ENCODE measurements at regions not wholly inside any gene's neighbourhood (a gene's known extent, or its start where the extent isn't known, plus 50 kb on each side); places are given as distances from the start of the nearest gene placed in this dataset.

DNA sequence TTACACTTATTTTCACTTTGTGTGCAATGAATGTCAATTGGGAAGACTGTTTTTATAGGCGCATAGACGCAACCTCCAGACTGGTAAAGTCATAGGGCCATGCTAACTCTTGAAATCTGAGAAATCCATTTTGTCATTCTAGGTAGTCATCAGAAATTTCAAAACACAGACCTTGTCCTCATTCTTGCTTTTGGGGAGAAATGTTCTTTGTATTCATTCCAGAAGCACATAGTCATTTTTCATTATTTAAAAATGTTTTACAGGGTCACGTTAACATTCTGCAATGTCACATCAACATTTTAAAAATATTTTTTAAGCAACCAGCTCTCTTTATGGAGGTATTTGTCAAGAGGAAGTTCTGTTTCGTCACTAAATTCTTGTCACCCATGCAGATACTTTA, 898.4 kb downstream of the PDCD6IP start:
- H3K9me3 ChIP-seq: peaks cover 0 to 9% (median 0%) of the 10 kb centered on the region in 3 donors
- H3K4me3 ChIP-seq: no peak overlapping the region
- DNase-seq: no peak
- no peaks in the 10 kb centered on the region for H3K36me3 ChIP-seq
- H3K4me1 ChIP-seq: no peaks in the 10 kb centered on the region
- TF ChIP-seq POLR2A (IDR thresholded peaks at IDR 0.05): no peak
- TF ChIP-seq, protein P1, sequence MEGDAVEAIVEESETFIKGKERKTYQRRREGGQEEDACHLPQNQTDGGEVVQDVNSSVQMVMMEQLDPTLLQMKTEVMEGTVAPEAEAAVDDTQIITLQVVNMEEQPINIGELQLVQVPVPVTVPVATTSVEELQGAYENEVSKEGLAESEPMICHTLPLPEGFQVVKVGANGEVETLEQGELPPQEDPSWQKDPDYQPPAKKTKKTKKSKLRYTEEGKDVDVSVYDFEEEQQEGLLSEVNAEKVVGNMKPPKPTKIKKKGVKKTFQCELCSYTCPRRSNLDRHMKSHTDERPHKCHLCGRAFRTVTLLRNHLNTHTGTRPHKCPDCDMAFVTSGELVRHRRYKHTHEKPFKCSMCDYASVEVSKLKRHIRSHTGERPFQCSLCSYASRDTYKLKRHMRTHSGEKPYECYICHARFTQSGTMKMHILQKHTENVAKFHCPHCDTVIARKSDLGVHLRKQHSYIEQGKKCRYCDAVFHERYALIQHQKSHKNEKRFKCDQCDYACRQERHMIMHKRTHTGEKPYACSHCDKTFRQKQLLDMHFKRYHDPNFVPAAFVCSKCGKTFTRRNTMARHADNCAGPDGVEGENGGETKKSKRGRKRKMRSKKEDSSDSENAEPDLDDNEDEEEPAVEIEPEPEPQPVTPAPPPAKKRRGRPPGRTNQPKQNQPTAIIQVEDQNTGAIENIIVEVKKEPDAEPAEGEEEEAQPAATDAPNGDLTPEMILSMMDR (IDR thresholded peaks at IDR 0.05): no peak
- H3K27ac ChIP-seq: no peak overlapping the region
- no peaks in the 10 kb centered on the region for H3K27me3 ChIP-seq
- intact Hi-C loops (cut with DNase I): no loop called here
- 65 to 78% methylated on average over 4 of the region's 4 CpGs for WGBS, 2 donors

DNA sequence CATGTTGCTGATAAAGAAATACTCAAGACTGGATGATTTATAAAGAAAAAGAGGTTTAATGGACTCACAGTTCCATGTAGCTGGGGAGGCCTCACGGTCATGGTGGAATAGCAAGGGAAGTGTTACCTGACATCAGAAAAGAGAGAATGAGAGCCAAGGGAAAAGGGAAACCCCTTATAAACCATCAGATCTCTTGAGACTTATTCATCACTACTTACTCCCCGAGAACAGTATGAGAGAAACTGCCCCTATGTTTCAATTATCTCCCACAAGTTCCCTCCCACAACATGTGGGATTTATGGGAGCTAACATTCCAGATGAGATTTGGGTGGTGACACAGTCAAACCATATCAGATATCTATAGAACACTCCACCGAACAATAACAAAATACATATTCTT, 904.6 kb downstream of the PDCD6IP start:
- TF ChIP-seq, protein P1 (IDR thresholded peaks at IDR 0.05): no peak
- TF ChIP-seq POLR2A (IDR thresholded peaks at IDR 0.05): no peak
- Histone ChIP-seq H3K27me3 (no peaks in the 10 kb centered on the region), H3K36me3 (no peaks in the 10 kb centered on the region), H3K4me1 (no peaks in the 10 kb centered on the region), H3K9me3 (peaks cover 0 to 21% (median 0%) of the 10 kb centered on the region in 3 donors), H3K27ac (no peak overlapping the region), H3K4me3 (no peak overlapping the region)
- WGBS, 2 donors: 92% methylated on average over 3 of the region's 3 CpGs
- intact Hi-C loops (cut with DNase I): no loop called here
- no peak for DNase-seq

DNA sequence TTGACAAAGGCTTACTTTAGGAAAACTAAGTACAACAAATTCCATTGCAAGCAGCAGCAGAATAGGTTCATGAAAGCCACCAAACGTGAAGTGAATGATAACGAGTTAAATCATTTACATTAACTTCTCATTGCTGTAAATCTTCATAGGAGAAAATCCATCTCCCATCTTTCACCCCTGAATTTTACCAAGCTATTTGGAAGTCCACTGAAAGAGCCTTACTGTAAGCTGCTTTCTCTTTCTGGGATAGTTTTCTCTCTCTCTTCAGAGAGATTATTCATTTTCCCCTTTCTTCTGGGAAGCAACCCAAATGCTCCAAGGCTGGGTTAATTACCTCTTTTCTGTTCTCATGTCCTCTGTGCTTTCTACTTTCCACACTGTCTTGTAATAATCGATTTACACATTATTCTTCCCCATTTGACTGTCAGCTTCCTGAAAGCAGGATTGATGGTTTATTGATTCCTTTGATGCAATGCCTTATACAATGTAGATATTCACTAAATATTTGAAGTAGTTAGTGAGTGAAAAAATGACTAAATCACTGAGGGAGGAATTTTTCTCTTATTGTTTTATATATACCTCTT, 914.3 kb upstream of the ARPP21 start:
- DNase-seq: no peak
- no peaks in the 10 kb centered on the region for H3K27me3 ChIP-seq
- TF ChIP-seq POLR2A (IDR thresholded peaks at IDR 0.05): no peak
- TF ChIP-seq, protein P1 (IDR thresholded peaks at IDR 0.05): no peak
- H3K4me3 ChIP-seq: no peak overlapping the region
- H3K9me3 ChIP-seq: no peaks in the 10 kb centered on the region
- no peaks in the 10 kb centered on the region for H3K36me3 ChIP-seq
- intact Hi-C loops (cut with DNase I): no loop called here
- no peak overlapping the region for H3K27ac ChIP-seq
- no peaks in the 10 kb centered on the region for H3K4me1 ChIP-seq
- WGBS, 2 donors: 48 to 53% methylated on average over 3 of the region's 3 CpGs

DNA sequence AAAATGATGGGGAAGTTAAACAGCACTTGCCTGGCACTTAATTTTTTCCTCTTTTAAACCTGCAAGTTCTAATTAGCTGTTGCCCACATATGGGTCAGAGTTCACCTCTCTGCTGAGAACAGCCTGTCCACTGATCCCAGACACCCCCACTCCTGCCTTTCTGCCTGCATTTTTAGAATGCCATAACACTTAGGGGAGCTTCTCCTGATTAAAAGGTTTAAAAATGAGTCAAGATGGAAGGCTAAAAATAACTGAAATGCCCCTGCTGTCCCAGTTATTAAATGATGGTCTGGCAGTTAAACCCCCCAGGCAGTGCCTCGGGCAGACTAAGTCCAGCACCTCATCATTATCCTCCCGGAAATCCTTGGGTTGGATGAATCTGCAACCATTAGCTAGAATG, 913.6 kb upstream of the ARPP21 start:
- Histone ChIP-seq H3K36me3 (no peaks in the 10 kb centered on the region), H3K4me1 (no peaks in the 10 kb centered on the region), H3K9me3 (no peaks in the 10 kb centered on the region), H3K4me3 (no peak overlapping the region), H3K27me3 (no peaks in the 10 kb centered on the region), H3K27ac (no peak overlapping the region)
- DNase-seq: no peak
- TF ChIP-seq, protein P1 (IDR thresholded peaks at IDR 0.05): no peak
- no peak for TF ChIP-seq POLR2A (IDR thresholded peaks at IDR 0.05)
- 69 to 83% methylated on average over 1 to 2 of the region's 2 CpGs for WGBS, 2 donors
- intact Hi-C loops (cut with DNase I): no loop called here

DNA sequence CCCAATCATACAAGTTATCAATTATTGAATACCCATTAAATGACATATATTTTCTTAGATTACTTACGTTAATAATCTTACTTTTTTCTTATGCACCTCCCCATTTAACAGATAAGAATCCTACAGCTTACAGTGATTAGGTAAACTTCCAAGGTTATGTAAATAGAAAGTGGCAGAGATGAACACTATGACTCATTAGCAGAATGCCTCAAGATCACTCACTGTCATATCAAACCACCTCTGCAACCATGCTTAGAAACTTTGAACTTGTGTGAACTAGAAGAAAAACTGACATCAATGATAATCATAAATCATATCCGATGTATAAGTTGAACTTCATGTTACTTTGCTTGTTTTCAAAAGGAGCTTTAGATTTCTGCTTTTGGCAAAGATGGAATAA, 911.6 kb upstream of the ARPP21 start:
- no peak for DNase-seq

More for the DNA sequence above, 911.6 kb upstream of the ARPP21 start:
- Histone ChIP-seq H3K4me3 (no peak overlapping the region), H3K27ac (no peak overlapping the region), H3K27me3 (no peaks in the 10 kb centered on the region), H3K36me3 (no peaks in the 10 kb centered on the region), H3K9me3 (no peaks in the 10 kb centered on the region), H3K4me1 (no peaks in the 10 kb centered on the region)
- WGBS, 2 donors: 20 to 21% methylated on average over 2 of the region's 2 CpGs
- no peak for TF ChIP-seq POLR2A (IDR thresholded peaks at IDR 0.05)
- TF ChIP-seq, protein P1 (IDR thresholded peaks at IDR 0.05): no peak
- intact Hi-C loops (cut with DNase I): no loop called here

Measured in esophagus squamous epithelium (tissue), 5 donors.